ENCODE measurements at regions not wholly inside any gene's neighbourhood (a gene's known extent, or its start where the extent isn't known, plus 50 kb on each side); places are given as distances from the start of the nearest gene placed in this dataset.

DNA sequence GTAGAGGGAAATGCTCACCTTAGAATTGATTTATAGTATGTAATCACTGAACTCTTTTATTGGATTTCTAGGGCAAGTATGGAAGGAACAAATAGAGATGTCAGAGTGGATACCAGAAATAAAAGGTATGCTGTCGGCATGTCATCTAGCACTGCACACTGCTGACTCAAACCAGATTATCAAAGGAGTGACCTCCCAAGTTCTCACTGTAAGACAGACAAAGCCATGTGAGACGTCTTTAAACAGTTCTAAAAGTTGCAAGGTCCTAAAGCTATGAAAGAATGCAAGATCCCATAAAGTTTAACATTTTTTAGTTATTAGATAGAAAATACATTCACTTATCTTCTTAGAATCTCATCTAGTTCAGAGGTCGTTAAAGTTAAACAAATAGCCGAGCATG, 70.0 kb upstream of the CPM start:
- DNase-seq (ENCODE audit: low spot score) (no peak), ATAC-seq (no peak)
- peaks cover 25% of the 10 kb centered on the region for H3K9me3 Mint-ChIP-seq
- H3K4me3 Mint-ChIP-seq = no peak overlapping the region
- peaks cover 8% of the 10 kb centered on the region for H3K36me3 Mint-ChIP-seq
- H3K27ac Mint-ChIP-seq = no peak overlapping the region
- TF ChIP-seq, protein P1, sequence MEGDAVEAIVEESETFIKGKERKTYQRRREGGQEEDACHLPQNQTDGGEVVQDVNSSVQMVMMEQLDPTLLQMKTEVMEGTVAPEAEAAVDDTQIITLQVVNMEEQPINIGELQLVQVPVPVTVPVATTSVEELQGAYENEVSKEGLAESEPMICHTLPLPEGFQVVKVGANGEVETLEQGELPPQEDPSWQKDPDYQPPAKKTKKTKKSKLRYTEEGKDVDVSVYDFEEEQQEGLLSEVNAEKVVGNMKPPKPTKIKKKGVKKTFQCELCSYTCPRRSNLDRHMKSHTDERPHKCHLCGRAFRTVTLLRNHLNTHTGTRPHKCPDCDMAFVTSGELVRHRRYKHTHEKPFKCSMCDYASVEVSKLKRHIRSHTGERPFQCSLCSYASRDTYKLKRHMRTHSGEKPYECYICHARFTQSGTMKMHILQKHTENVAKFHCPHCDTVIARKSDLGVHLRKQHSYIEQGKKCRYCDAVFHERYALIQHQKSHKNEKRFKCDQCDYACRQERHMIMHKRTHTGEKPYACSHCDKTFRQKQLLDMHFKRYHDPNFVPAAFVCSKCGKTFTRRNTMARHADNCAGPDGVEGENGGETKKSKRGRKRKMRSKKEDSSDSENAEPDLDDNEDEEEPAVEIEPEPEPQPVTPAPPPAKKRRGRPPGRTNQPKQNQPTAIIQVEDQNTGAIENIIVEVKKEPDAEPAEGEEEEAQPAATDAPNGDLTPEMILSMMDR (IDR thresholded peaks at IDR 0.05) = no peak
- no peak for TF ChIP-seq ZNF396 (CRISPR knock-in tag; IDR thresholded peaks at IDR 0.05; ENCODE audit: borderline replicate concordance)
- no peak for TF ChIP-seq TEAD1 (CRISPR knock-in tag; IDR thresholded peaks at IDR 0.05)
- no peak for TF ChIP-seq ZNF121 (CRISPR knock-in tag; IDR thresholded peaks at IDR 0.05)
- TF ChIP-seq, protein P2, sequence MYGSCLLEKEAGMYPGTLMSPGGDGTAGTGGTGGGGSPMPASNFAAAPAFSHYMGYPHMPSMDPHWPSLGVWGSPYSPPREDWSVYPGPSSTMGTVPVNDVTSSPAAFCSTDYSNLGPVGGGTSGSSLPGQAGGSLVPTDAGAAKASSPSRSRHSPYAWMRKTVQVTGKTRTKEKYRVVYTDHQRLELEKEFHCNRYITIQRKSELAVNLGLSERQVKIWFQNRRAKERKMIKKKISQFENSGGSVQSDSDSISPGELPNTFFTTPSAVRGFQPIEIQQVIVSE (CRISPR knock-in tag; IDR thresholded peaks at IDR 0.05; ENCODE audit: borderline replicate concordance) = no peak
- TF ChIP-seq RELA (CRISPR knock-in tag; IDR thresholded peaks at IDR 0.05; ENCODE audit: borderline replicate concordance) = no peak
- no peak for TF ChIP-seq ZNF263 (CRISPR knock-in tag; IDR thresholded peaks at IDR 0.05; ENCODE audit: low read depth)
- TF ChIP-seq, protein P3, sequence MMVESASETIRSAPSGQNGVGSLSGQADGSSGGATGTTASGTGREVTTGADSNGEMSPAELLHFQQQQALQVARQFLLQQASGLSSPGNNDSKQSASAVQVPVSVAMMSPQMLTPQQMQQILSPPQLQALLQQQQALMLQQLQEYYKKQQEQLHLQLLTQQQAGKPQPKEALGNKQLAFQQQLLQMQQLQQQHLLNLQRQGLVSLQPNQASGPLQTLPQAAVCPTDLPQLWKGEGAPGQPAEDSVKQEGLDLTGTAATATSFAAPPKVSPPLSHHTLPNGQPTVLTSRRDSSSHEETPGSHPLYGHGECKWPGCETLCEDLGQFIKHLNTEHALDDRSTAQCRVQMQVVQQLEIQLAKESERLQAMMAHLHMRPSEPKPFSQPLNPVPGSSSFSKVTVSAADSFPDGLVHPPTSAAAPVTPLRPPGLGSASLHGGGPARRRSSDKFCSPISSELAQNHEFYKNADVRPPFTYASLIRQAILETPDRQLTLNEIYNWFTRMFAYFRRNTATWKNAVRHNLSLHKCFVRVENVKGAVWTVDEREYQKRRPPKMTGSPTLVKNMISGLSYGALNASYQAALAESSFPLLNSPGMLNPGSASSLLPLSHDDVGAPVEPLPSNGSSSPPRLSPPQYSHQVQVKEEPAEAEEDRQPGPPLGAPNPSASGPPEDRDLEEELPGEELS (CRISPR knock-in tag; IDR thresholded peaks at IDR 0.05) = no peak
- TF ChIP-seq, protein P4, sequence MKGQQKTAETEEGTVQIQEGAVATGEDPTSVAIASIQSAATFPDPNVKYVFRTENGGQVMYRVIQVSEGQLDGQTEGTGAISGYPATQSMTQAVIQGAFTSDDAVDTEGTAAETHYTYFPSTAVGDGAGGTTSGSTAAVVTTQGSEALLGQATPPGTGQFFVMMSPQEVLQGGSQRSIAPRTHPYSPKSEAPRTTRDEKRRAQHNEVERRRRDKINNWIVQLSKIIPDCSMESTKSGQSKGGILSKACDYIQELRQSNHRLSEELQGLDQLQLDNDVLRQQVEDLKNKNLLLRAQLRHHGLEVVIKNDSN (CRISPR knock-in tag; IDR thresholded peaks at IDR 0.05) = no peak
- TF ChIP-seq, protein P5, sequence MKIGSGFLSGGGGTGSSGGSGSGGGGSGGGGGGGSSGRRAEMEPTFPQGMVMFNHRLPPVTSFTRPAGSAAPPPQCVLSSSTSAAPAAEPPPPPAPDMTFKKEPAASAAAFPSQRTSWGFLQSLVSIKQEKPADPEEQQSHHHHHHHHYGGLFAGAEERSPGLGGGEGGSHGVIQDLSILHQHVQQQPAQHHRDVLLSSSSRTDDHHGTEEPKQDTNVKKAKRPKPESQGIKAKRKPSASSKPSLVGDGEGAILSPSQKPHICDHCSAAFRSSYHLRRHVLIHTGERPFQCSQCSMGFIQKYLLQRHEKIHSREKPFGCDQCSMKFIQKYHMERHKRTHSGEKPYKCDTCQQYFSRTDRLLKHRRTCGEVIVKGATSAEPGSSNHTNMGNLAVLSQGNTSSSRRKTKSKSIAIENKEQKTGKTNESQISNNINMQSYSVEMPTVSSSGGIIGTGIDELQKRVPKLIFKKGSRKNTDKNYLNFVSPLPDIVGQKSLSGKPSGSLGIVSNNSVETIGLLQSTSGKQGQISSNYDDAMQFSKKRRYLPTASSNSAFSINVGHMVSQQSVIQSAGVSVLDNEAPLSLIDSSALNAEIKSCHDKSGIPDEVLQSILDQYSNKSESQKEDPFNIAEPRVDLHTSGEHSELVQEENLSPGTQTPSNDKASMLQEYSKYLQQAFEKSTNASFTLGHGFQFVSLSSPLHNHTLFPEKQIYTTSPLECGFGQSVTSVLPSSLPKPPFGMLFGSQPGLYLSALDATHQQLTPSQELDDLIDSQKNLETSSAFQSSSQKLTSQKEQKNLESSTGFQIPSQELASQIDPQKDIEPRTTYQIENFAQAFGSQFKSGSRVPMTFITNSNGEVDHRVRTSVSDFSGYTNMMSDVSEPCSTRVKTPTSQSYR (CRISPR knock-in tag; IDR thresholded peaks at IDR 0.05) = no peak
- TF ChIP-seq, protein P6, sequence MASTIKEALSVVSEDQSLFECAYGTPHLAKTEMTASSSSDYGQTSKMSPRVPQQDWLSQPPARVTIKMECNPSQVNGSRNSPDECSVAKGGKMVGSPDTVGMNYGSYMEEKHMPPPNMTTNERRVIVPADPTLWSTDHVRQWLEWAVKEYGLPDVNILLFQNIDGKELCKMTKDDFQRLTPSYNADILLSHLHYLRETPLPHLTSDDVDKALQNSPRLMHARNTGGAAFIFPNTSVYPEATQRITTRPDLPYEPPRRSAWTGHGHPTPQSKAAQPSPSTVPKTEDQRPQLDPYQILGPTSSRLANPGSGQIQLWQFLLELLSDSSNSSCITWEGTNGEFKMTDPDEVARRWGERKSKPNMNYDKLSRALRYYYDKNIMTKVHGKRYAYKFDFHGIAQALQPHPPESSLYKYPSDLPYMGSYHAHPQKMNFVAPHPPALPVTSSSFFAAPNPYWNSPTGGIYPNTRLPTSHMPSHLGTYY (CRISPR knock-in tag; IDR thresholded peaks at IDR 0.05) = no peak
- POLR2A ChIA-PET = no interaction called here
- H3K27me3 Mint-ChIP-seq (ENCODE audit: low read depth) = peaks cover 24% of the 10 kb centered on the region
- CTCF ChIA-PET = no interaction called here
- peaks cover 18% of the 10 kb centered on the region for H3K4me1 Mint-ChIP-seq

DNA sequence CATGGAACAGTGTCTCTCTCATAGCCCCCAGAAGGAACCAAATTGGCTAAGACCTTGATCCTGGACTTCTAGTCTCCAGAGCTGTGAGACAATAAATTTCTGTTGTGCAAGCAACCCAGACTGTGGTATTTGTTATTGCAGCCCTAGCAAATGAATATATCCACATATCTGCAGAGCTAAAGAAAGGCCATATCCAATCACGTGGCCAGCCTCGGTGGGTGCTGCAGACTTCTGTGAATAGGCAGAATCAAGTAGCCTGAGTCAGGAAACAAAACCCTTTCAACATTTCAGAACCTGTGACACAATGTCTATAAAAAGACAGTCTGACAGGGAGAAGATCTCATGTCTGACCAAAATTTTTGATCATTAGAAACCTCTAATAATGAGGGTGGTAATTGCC, 71.0 kb upstream of the CPM start:
- ChIA-PET POLR2A (no interaction called here), CTCF (no interaction called here)
- Mint-ChIP-seq H3K9me3 (peaks cover 15% of the 10 kb centered on the region), H3K27me3 (ENCODE audit: low read depth) (peaks cover 34% of the 10 kb centered on the region), H3K36me3 (peaks cover 8% of the 10 kb centered on the region; the same call in 1 of the 2 replicates), H3K4me1 (peaks cover 25% of the 10 kb centered on the region), H3K4me3 (no peak overlapping the region), H3K27ac (no peak overlapping the region)
- DNase-seq (ENCODE audit: low spot score) (no peak), ATAC-seq (no peak)
- no peak for TF ChIP-seq NR2C2 (CRISPR knock-in tag; IDR thresholded peaks at IDR 0.05)
- TF ChIP-seq HMGA2 (CRISPR knock-in tag; IDR thresholded peaks at IDR 0.05) = no peak
- TF ChIP-seq ZNF219 (CRISPR knock-in tag; IDR thresholded peaks at IDR 0.05; ENCODE audit: borderline replicate concordance) = no peak
- TF ChIP-seq, protein P7, sequence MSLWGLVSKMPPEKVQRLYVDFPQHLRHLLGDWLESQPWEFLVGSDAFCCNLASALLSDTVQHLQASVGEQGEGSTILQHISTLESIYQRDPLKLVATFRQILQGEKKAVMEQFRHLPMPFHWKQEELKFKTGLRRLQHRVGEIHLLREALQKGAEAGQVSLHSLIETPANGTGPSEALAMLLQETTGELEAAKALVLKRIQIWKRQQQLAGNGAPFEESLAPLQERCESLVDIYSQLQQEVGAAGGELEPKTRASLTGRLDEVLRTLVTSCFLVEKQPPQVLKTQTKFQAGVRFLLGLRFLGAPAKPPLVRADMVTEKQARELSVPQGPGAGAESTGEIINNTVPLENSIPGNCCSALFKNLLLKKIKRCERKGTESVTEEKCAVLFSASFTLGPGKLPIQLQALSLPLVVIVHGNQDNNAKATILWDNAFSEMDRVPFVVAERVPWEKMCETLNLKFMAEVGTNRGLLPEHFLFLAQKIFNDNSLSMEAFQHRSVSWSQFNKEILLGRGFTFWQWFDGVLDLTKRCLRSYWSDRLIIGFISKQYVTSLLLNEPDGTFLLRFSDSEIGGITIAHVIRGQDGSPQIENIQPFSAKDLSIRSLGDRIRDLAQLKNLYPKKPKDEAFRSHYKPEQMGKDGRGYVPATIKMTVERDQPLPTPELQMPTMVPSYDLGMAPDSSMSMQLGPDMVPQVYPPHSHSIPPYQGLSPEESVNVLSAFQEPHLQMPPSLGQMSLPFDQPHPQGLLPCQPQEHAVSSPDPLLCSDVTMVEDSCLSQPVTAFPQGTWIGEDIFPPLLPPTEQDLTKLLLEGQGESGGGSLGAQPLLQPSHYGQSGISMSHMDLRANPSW (CRISPR knock-in tag; conservative IDR thresholded peaks at IDR 0.05; ENCODE audit: low read depth) = no peak
- no peak for TF ChIP-seq NR3C1 (CRISPR knock-in tag; conservative IDR thresholded peaks at IDR 0.05; ENCODE audit: low read depth)
- no peak for TF ChIP-seq ELF4 (CRISPR knock-in tag; IDR thresholded peaks at IDR 0.05; ENCODE audit: low read depth)
- TF ChIP-seq GRHL2 (CRISPR knock-in tag; IDR thresholded peaks at IDR 0.05; ENCODE audit: insufficient replicate concordance, severe bottlenecking) = no peak
- no peak for TF ChIP-seq MXD4 (CRISPR knock-in tag; IDR thresholded peaks at IDR 0.05; ENCODE audit: borderline replicate concordance)
- no peak for TF ChIP-seq GTF2I (CRISPR knock-in tag; conservative IDR thresholded peaks at IDR 0.05)
- no peak for TF ChIP-seq CREB1 (CRISPR knock-in tag; IDR thresholded peaks at IDR 0.05)
- no peak for TF ChIP-seq CREM (CRISPR knock-in tag; IDR thresholded peaks at IDR 0.05)
